ENCODE measurements at regions not wholly inside any gene's neighbourhood (a gene's known extent, or its start where the extent isn't known, plus 50 kb on each side); places are given as distances from the start of the nearest gene placed in this dataset.
"Not testable (repeated sequence)": the region's sequence is repeated elsewhere in the genome, so short reads cannot be mapped to it uniquely, and the experiment has no call there.

- no peak for DNase-seq (ENCODE audit: low read depth in 2 of 2)
These were observed 74.1 kb downstream of the SLC35B3 start for GRCh38 chr6:8361259-8361658.

GRCh38 chr6:8352966-8353340 lies 82.4 kb downstream of the SLC35B3 start:
- DNase-seq (ENCODE audit: low read depth in 2 of 2) = no peak

GRCh38 chr6:8352335-8352965 lies 82.9 kb downstream of the SLC35B3 start:
- no peak for DNase-seq (ENCODE audit: low read depth in 2 of 2)

GRCh38 chr6:8343600-8343999 lies 91.7 kb downstream of the SLC35B3 start:
- no peak for DNase-seq (ENCODE audit: low read depth in 2 of 2)

- no peak for DNase-seq (ENCODE audit: low read depth in 2 of 2)
These were observed 93.0 kb downstream of the SLC35B3 start for GRCh38 chr6:8342241-8342819.

GRCh38 chr6:8337147-8337546 lies 98.2 kb downstream of the SLC35B3 start:
- DNase-seq (ENCODE audit: low read depth in 2 of 2) = no peak

GRCh38 chr6:8336406-8337057 lies 98.8 kb downstream of the SLC35B3 start:
- no peak for DNase-seq (ENCODE audit: low read depth in 2 of 2)

GRCh38 chr6:8335896-8336295 lies 99.4 kb downstream of the SLC35B3 start:
- no peak for DNase-seq (ENCODE audit: low read depth in 2 of 2)

GRCh38 chr6:8335381-8335780 lies 100.0 kb downstream of the SLC35B3 start:
- DNase-seq (ENCODE audit: low read depth in 2 of 2) = no peak

- no peak for DNase-seq (ENCODE audit: low read depth in 2 of 2)
These were observed 101.2 kb downstream of the SLC35B3 start for GRCh38 chr6:8334113-8334512.

- no peak for DNase-seq (ENCODE audit: low read depth in 2 of 2)
These were observed 105.8 kb downstream of the SLC35B3 start for GRCh38 chr6:8329562-8329961.

GRCh38 chr6:8325743-8326142 lies 109.6 kb downstream of the SLC35B3 start:
- DNase-seq (ENCODE audit: low read depth in 2 of 2) = no peak

- no peak for DNase-seq (ENCODE audit: low read depth in 2 of 2)
These were observed 112.7 kb downstream of the SLC35B3 start for GRCh38 chr6:8322659-8323058.

- DNase-seq (ENCODE audit: low read depth in 2 of 2) = no peak
These were observed 113.5 kb downstream of the SLC35B3 start for GRCh38 chr6:8321671-8322404.

GRCh38 chr6:8315154-8315553 lies 120.2 kb downstream of the SLC35B3 start:
- no peak for DNase-seq (ENCODE audit: low read depth in 2 of 2)

- no peak for DNase-seq (ENCODE audit: low read depth in 2 of 2)
These were observed 133.8 kb downstream of the SLC35B3 start for GRCh38 chr6:8301502-8301901.

- DNase-seq (ENCODE audit: low read depth in 2 of 2) = no peak
These were observed 136.3 kb downstream of the SLC35B3 start for GRCh38 chr6:8299034-8299433.

GRCh38 chr6:8282946-8283345 lies 152.4 kb downstream of the SLC35B3 start:
- not testable (repeated sequence) for DNase-seq (ENCODE audit: low read depth in 2 of 2)

- DNase-seq (ENCODE audit: low read depth in 2 of 2) = no peak
These were observed 153.0 kb downstream of the SLC35B3 start for GRCh38 chr6:8282380-8282779.

GRCh38 chr6:8279041-8279805 lies 156.1 kb downstream of the SLC35B3 start:
- DNase-seq (ENCODE audit: low read depth in 2 of 2) = no peak

- DNase-seq (ENCODE audit: low read depth in 2 of 2) = no peak
These were observed 156.8 kb downstream of the SLC35B3 start for GRCh38 chr6:8278562-8278961.

- no peak for DNase-seq (ENCODE audit: low read depth in 2 of 2)
These were observed 157.6 kb downstream of the SLC35B3 start for GRCh38 chr6:8277769-8278168.

Data from lung microvascular endothelial cell (primary cell).